ENCODE measurements at regions not wholly inside any gene's neighbourhood (a gene's known extent, or its start where the extent isn't known, plus 50 kb on each side); places are given as distances from the start of the nearest gene placed in this dataset.
"Not testable (repeated sequence)": the region's sequence is repeated elsewhere in the genome, so short reads cannot be mapped to it uniquely, and the experiment has no call there.

- Histone ChIP-seq H3K9me3 (ENCODE audit: control insufficient read depth, insufficient read depth, low read length) (no peaks in the 10 kb centered on the region), H3K4me3 (ENCODE audit: low read depth, low read length) (no peak overlapping the region), H3K36me3 (ENCODE audit: control insufficient read depth, insufficient read depth, low read length) (no peaks in the 10 kb centered on the region), H3K9ac (ENCODE audit: low read depth, low read length) (no peak overlapping the region), H3K4me1 (ENCODE audit: control insufficient read depth, insufficient read depth, low read length) (no peaks in the 10 kb centered on the region), H3K27me3 (ENCODE audit: control insufficient read depth, insufficient read depth, low read length) (no peaks in the 10 kb centered on the region)
These were observed 542.1 kb upstream of the ID2 start for GRCh38 chr2:8139668-8140200.

- Histone ChIP-seq H3K9me3 (ENCODE audit: control insufficient read depth, insufficient read depth, low read length) (no peaks in the 10 kb centered on the region), H3K36me3 (ENCODE audit: control insufficient read depth, insufficient read depth, low read length) (no peaks in the 10 kb centered on the region), H3K4me3 (ENCODE audit: low read depth, low read length) (no peak overlapping the region), H3K9ac (ENCODE audit: low read depth, low read length) (no peak overlapping the region), H3K27me3 (ENCODE audit: control insufficient read depth, insufficient read depth, low read length) (no peaks in the 10 kb centered on the region), H3K4me1 (ENCODE audit: control insufficient read depth, insufficient read depth, low read length) (no peaks in the 10 kb centered on the region)
These were observed 540.7 kb upstream of the ID2 start for GRCh38 chr2:8141079-8141707.

GRCh38 chr2:8141780-8142179, 540.1 kb upstream of the ID2 start:
- H3K27me3 ChIP-seq (ENCODE audit: control insufficient read depth, insufficient read depth, low read length) = no peaks in the 10 kb centered on the region
- H3K36me3 ChIP-seq (ENCODE audit: control insufficient read depth, insufficient read depth, low read length) = no peaks in the 10 kb centered on the region
- no peak overlapping the region for H3K4me3 ChIP-seq (ENCODE audit: low read depth, low read length)
- H3K9me3 ChIP-seq (ENCODE audit: control insufficient read depth, insufficient read depth, low read length) = no peaks in the 10 kb centered on the region
- H3K4me1 ChIP-seq (ENCODE audit: control insufficient read depth, insufficient read depth, low read length) = no peaks in the 10 kb centered on the region
- no peak overlapping the region for H3K9ac ChIP-seq (ENCODE audit: low read depth, low read length)

GRCh38 chr2:8142461-8142860, 539.4 kb upstream of the ID2 start:
- H3K9ac ChIP-seq (ENCODE audit: low read depth, low read length) = no peak overlapping the region
- H3K27me3 ChIP-seq (ENCODE audit: control insufficient read depth, insufficient read depth, low read length) = no peaks in the 10 kb centered on the region
- no peak overlapping the region for H3K4me3 ChIP-seq (ENCODE audit: low read depth, low read length)
- no peaks in the 10 kb centered on the region for H3K36me3 ChIP-seq (ENCODE audit: control insufficient read depth, insufficient read depth, low read length)
- no peaks in the 10 kb centered on the region for H3K9me3 ChIP-seq (ENCODE audit: control insufficient read depth, insufficient read depth, low read length)
- H3K4me1 ChIP-seq (ENCODE audit: control insufficient read depth, insufficient read depth, low read length) = no peaks in the 10 kb centered on the region

- Histone ChIP-seq H3K27me3 (ENCODE audit: control insufficient read depth, insufficient read depth, low read length) (no peaks in the 10 kb centered on the region), H3K4me1 (ENCODE audit: control insufficient read depth, insufficient read depth, low read length) (no peaks in the 10 kb centered on the region), H3K36me3 (ENCODE audit: control insufficient read depth, insufficient read depth, low read length) (no peaks in the 10 kb centered on the region), H3K9me3 (ENCODE audit: control insufficient read depth, insufficient read depth, low read length) (no peaks in the 10 kb centered on the region), H3K9ac (ENCODE audit: low read depth, low read length) (no peak overlapping the region), H3K4me3 (ENCODE audit: low read depth, low read length) (no peak overlapping the region)
These were observed 537.7 kb upstream of the ID2 start for GRCh38 chr2:8144131-8144631.

GRCh38 chr2:8144785-8145184, 537.1 kb upstream of the ID2 start:
- Histone ChIP-seq H3K9me3 (ENCODE audit: control insufficient read depth, insufficient read depth, low read length) (no peaks in the 10 kb centered on the region), H3K36me3 (ENCODE audit: control insufficient read depth, insufficient read depth, low read length) (no peaks in the 10 kb centered on the region), H3K9ac (ENCODE audit: low read depth, low read length) (no peak overlapping the region), H3K4me1 (ENCODE audit: control insufficient read depth, insufficient read depth, low read length) (no peaks in the 10 kb centered on the region), H3K27me3 (ENCODE audit: control insufficient read depth, insufficient read depth, low read length) (no peaks in the 10 kb centered on the region), H3K4me3 (ENCODE audit: low read depth, low read length) (no peak overlapping the region)

GRCh38 chr2:8145375-8145774, 536.5 kb upstream of the ID2 start:
- H3K9ac ChIP-seq (ENCODE audit: low read depth, low read length); H3K4me3 ChIP-seq (ENCODE audit: low read depth, low read length); H3K27me3 ChIP-seq (ENCODE audit: control insufficient read depth, insufficient read depth, low read length); H3K36me3 ChIP-seq (ENCODE audit: control insufficient read depth, insufficient read depth, low read length); H3K9me3 ChIP-seq (ENCODE audit: control insufficient read depth, insufficient read depth, low read length); H3K4me1 ChIP-seq (ENCODE audit: control insufficient read depth, insufficient read depth, low read length): not testable (repeated sequence)

GRCh38 chr2:8146132-8147005, 535.5 kb upstream of the ID2 start:
- H3K36me3 ChIP-seq (ENCODE audit: control insufficient read depth, insufficient read depth, low read length) = no peaks in the 10 kb centered on the region
- no peaks in the 10 kb centered on the region for H3K4me1 ChIP-seq (ENCODE audit: control insufficient read depth, insufficient read depth, low read length)
- H3K4me3 ChIP-seq (ENCODE audit: low read depth, low read length) = no peak overlapping the region
- H3K27me3 ChIP-seq (ENCODE audit: control insufficient read depth, insufficient read depth, low read length) = no peaks in the 10 kb centered on the region
- no peaks in the 10 kb centered on the region for H3K9me3 ChIP-seq (ENCODE audit: control insufficient read depth, insufficient read depth, low read length)
- H3K9ac ChIP-seq (ENCODE audit: low read depth, low read length) = no peak overlapping the region

- Histone ChIP-seq H3K4me3 (ENCODE audit: low read depth, low read length) (no peak overlapping the region), H3K4me1 (ENCODE audit: control insufficient read depth, insufficient read depth, low read length) (no peaks in the 10 kb centered on the region), H3K9ac (ENCODE audit: low read depth, low read length) (no peak overlapping the region), H3K36me3 (ENCODE audit: control insufficient read depth, insufficient read depth, low read length) (no peaks in the 10 kb centered on the region), H3K27me3 (ENCODE audit: control insufficient read depth, insufficient read depth, low read length) (no peaks in the 10 kb centered on the region), H3K9me3 (ENCODE audit: control insufficient read depth, insufficient read depth, low read length) (no peaks in the 10 kb centered on the region)
These were observed 533.4 kb upstream of the ID2 start for GRCh38 chr2:8148260-8149006.

GRCh38 chr2:8149007-8149405, 532.9 kb upstream of the ID2 start:
- no peak overlapping the region for H3K9ac ChIP-seq (ENCODE audit: low read depth, low read length)
- H3K36me3 ChIP-seq (ENCODE audit: control insufficient read depth, insufficient read depth, low read length) = no peaks in the 10 kb centered on the region

GRCh38 chr2:8149985-8150539, 531.8 kb upstream of the ID2 start:
- Histone ChIP-seq H3K4me1 (ENCODE audit: control insufficient read depth, insufficient read depth, low read length) (no peaks in the 10 kb centered on the region), H3K4me3 (ENCODE audit: low read depth, low read length) (no peak overlapping the region), H3K9me3 (ENCODE audit: control insufficient read depth, insufficient read depth, low read length) (no peaks in the 10 kb centered on the region), H3K9ac (ENCODE audit: low read depth, low read length) (no peak overlapping the region), H3K36me3 (ENCODE audit: control insufficient read depth, insufficient read depth, low read length) (no peaks in the 10 kb centered on the region), H3K27me3 (ENCODE audit: control insufficient read depth, insufficient read depth, low read length) (no peaks in the 10 kb centered on the region)

More at GRCh38 chr2:8149007-8149405, 532.9 kb upstream of the ID2 start:
- Histone ChIP-seq H3K27me3 (ENCODE audit: control insufficient read depth, insufficient read depth, low read length) (no peaks in the 10 kb centered on the region), H3K9me3 (ENCODE audit: control insufficient read depth, insufficient read depth, low read length) (no peaks in the 10 kb centered on the region), H3K4me1 (ENCODE audit: control insufficient read depth, insufficient read depth, low read length) (no peaks in the 10 kb centered on the region), H3K4me3 (ENCODE audit: low read depth, low read length) (no peak overlapping the region)
